SK-N-DZ (cell line): ENCODE measurements at regions not wholly inside any gene's neighbourhood (a gene's known extent, or its start where the extent isn't known, plus 50 kb on each side); places are given as distances from the start of the nearest gene placed in this dataset.

ENCODE experiments used
- DNase-seq: peaks from one replicate; pipeline ENCODE4 v3.0.0-alpha.2; 2015; ENCODE audit warnings: low spot score

- no peak for DNase-seq
Observed at GRCh38 chr17:72258711-72259110, 137.9 kb downstream of the SOX9 start.

- DNase-seq: no peak
Observed at GRCh38 chr17:72259922-72260321, 139.1 kb downstream of the SOX9 start.

- DNase-seq: no peak
Observed at GRCh38 chr17:72262766-72263165, 141.9 kb downstream of the SOX9 start.

DNA sequence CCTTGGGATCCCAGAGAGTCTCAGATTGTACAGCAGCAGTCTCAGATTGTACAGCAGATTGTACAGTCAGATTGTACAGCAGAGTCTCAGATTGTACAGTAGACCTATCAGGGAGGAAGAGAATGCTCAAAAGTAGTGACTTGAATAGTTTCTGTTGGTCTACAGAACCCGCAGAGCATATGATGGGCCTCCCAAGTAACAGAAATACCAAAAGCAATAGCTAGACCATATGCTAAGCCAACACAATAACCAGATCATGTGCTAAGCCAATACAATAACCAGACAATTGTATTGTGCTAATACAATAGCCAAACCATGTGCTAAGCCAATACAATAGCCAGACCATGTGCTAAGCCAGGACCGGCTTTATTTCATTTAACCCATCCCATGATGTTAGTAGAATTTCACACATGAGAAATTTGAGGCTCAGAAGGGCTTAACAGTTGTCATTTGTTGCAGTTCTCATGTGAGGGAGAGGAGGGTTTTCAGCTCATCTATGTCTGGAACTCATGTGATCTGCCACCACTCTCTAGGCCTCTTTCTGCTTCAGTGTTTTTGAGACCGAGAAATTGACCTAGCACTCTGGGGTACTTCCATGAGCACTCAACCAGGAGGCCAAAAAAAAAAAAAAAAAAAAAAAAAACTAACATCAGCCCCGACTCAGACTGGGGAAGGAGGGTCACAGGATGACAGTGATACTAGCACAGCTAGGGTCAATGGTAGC is 144.0 kb downstream of the SOX9 start:
- no peak for DNase-seq

- no peak for DNase-seq
Observed at GRCh38 chr17:72266112-72266775, 145.4 kb downstream of the SOX9 start.

GRCh38 chr17:72267601-72268000 is 146.8 kb downstream of the SOX9 start:
- peak; percentile 22 for DNase-seq

DNA sequence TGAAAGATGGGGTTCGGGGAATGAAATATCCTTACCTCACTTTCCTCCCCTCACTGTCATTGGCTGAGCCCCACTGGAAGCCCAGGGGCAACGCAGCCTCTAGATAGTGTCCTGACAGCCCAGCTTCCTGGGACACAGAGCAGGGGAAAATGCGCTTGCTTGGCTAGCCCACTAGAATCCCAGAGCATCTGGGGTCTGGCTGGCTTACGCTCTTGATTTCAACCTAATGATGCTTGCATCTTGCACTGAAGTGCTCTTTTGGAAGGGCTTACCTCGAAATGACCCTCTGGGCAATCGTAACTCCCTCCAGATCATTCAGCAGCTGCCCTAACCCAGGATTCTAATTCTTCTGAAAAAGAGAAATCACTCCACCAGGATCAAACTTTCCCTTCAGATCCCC is 147.6 kb downstream of the SOX9 start:
- peak; percentile 28 for DNase-seq

DNA sequence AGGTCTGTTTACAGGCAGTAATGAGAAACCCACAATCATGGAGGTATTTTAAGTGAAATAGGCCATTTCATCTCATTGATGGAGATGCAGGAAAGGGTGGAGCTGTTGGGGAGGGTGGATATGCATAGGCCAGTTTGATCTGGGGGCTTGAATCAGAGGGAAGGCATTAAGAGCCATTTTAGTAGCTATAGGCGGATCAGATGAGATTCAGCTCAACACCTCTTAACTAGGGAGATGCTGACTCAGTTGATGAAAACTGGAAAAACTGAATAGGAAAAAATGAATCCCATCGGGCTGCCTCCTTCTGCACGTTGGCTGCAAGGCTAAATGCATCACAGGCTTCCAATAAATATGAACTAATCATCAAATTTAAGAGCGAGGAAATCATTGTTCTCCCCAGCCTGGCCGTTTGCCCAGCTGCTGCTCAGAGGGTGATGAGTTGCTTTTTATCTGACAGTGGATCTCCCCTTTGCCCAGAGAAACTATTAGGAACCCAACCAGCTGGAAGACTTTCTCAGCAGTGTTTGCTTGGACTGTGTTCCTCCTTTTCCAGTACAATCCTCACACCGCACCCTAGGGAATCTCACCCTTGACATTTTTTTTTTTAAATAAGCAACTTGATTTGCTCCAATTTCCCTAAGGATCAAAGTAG is 149.6 kb downstream of the SOX9 start:
- peak; percentile 43 for DNase-seq

DNA sequence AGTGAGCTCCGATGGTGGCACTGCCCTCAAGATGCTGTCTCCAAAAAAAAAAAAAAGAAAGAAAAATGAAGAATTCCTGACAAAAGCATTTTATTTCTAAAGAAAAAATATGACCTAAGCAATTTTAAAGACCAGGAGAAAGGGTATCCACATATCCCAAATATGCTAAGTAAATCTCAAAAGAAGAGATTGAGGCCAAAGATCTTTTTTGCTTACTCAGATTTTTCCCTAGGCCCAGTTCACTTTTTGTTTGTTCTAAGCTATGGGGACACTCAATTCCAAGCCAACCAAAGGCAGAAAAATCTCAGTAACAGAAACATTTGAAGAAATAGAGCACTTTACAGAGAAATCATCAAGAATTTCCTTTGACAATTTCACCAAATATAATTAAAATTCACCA is 150.8 kb downstream of the SOX9 start:
- DNase-seq: no peak

GRCh38 chr17:72273289-72274056 is 152.7 kb downstream of the SOX9 start:
- no peak for DNase-seq

DNA sequence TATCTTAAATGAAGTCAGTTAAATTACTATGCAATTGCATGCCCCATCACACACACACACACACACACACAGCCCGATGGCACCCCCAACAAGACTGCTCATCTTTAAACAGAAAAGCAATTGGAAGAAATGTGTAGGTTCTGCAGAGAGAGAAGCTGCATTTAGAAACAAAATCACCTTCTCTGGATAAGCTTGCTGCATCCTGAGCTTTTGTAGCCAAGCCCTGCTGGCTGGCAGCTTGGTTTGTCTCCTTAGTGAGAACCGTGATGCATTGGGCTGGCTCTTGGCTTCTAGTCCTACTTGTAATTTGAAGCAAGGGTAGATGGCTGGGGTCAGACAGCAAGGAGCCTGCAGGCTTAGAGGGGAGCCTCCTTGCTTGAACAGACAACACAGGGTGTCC is 153.8 kb downstream of the SOX9 start:
- no peak for DNase-seq

DNA sequence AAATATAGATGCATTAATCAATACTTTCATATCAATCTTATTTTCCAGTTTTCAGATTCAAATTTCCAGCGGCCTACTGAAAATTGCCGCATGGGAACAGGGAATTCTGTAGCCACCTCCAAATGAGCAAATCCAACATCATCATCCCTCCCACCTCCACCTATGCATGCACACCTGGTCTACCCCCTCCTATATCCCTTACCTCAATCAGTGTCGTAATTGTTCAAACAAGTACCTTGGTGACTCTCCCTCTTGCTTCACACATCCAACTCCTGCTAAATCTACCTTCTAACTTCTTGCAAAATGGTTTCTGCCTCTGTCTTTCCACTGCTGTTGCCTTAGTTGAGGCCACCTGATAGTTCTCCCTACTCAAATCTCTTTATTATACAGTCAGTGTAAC is 160.1 kb downstream of the SOX9 start:
- no peak for DNase-seq

GRCh38 chr17:72282439-72283029 is 161.7 kb downstream of the SOX9 start:
- DNase-seq: no peak

DNA sequence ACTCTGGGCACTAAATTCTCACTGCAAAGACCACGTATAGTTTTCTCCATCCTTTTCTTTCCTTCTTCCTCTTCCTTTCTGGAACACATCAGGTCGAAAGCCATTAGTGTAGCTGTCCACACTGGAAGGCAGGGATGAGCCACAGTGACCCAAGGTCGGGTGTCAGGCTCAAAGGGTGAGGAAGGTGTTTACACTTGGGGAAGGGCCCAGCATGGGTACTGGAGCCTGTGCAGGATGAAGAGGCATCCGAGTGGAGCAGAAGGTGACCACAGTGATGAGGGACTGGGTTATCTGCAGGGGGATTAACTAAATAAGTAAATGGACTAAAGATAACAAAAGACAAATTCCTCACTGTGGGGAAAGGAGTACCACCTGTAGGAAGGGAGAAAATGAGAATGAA is 164.0 kb downstream of the SOX9 start:
- no peak for DNase-seq

GRCh38 chr17:72287586-72287985 is 166.8 kb downstream of the SOX9 start:
- DNase-seq: no peak

DNA sequence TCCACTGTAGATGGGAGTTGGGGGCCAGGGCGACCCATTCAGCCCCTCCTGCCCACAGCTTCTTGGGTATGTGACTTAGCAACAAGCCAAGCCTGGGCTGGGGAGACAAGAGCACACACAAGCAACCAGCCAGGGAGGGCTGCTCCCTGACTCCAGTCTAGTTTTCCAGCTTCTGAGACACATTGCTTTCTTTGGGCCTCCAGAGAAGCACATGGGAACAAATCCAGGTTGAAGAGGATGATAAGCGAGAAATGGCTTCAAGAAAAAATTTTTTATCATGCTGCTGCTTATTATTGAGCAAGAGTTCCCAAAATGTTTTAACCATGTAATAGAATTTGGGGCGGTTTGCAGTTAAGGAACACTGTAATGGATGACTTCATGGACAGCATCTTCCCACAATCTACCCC is 173.7 kb downstream of the SOX9 start:
- DNase-seq: no peak

DNA sequence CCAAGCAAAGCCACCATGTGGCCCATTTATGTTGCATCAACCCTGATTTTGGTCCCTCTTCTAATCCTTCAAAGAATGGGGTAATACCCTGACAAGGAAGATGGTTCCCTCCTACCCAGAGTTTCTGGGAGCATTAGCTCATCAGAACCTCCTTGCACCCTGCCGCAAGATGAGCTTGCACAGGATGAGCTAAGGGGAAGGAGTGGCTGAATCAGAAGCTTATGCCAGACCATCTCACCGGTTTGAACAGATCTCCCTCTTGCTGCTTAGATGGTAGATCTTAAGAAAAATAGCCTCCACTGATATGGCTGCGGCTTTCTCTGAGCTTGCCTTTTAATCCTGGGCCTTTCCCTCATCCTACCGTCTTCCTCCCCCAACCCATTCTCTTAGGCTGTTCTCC is 175.1 kb downstream of the SOX9 start:
- DNase-seq: no peak

DNA sequence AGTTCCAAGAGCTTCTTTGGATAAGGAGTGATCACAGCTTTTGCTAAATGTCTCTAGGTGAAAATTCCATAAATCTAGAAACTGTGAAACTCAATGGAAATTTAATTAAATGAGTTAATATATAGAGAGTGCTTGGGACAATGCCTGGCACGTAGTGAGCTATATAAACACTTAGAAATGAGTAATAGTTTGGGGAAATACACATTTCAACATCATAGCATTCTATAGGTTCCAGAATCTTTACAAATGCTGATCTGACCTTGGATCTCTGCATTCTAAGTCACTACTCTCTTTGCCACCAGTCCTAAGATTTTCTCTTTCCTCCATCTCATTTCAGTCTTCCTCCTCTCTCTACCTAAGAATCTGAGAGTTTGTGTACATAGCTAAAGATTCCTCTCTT is 175.6 kb downstream of the SOX9 start:
- DNase-seq: no peak

DNA sequence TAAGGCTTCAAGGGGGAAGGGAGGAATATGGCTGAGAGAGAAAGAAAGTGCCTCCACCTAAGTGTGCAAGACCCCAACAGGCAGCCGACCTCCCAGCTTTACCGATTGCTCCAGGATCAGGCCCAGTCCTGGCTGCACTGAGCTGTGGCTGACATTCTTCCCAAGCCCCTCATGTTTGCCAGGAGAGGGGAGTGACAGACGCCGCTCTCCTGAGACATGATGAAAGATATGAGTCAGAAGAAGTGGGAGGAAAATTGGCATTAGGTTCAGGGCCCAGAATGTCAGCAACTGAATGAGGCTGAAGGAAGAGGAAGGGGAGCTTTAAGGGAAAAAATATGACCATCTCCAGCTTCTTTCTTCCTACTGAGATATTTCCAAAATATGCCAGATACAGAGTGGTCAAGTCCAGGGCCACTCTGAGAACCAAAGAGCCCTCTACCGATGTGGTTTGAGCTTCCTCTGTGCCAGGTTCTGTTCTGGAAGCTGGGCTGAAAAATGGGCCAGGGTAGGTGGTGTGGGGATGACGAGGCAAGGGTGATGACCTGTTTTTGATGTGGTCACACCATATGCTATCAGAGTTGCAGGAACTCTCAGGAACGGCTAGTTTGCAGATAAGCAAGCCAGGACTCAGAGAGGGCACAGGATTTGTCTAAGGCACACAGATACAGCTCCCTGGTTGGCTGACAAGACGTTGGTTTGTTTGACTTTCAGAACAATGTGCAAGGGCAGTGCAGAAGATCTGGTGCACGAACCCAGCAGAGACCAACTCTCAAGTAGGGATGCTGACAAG is 176.7 kb downstream of the SOX9 start:
- no peak for DNase-seq

DNA sequence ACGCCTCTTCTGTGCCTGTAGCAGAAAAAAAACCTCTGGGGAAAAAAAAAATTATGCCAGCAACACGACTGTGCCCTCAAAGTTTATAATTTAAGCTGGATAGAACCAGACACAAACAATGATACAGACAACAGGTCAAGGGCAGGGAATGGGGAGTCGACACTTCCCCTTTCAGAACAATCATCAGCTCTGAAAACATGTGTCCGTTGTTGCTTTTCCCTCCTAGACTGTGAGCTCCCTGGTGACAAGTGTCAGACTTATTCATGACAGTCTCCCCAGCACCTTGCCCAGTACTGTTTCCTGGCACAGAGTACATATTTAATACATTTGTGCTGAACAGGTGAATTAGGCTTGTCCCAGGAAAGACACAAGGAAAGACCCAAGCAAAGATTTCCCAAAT is 178.3 kb downstream of the SOX9 start:
- DNase-seq: no peak

- no peak for DNase-seq
Observed at GRCh38 chr17:72299592-72299991, 178.8 kb downstream of the SOX9 start.
